IMR-90 (cell line): ENCODE measurements at regions not wholly inside any gene's neighbourhood (a gene's known extent, or its start where the extent isn't known, plus 50 kb on each side); places are given as distances from the start of the nearest gene placed in this dataset.
"Not testable (repeated sequence)": the region's sequence is repeated elsewhere in the genome, so short reads cannot be mapped to it uniquely, and the experiment has no call there.

Experiments used
- CEBPB ChIP-seq: IDR thresholded peaks from 2 replicates; pipeline ENCODE4 v1.6.1; 2012; ENCODE audit warnings: low read depth, low read length, improper control_type of control experiment
- CHD1 ChIP-seq: IDR thresholded peaks from 2 replicates; pipeline ENCODE4 v1.6.1; 2012; ENCODE audit warnings: low read depth, low read length, improper control_type of control experiment
- MAZ ChIP-seq: IDR thresholded peaks from 2 replicates; pipeline ENCODE4 v1.6.1; 2012; ENCODE audit warnings: low read depth, mild to moderate bottlenecking, low read length, improper control_type of control experiment, moderate library complexity, borderline replicate concordance
- NFE2L2 ChIP-seq: fragments of 150-350 bp; IDR thresholded peaks from 2 replicates; pipeline ENCODE4 v1.6.1; 2016; ENCODE audit warnings: low read depth, mild to moderate bottlenecking, low read length
- POLR2A ChIP-seq: IDR thresholded peaks from 2 replicates; pipeline ENCODE4 v1.6.1; 2012; ENCODE audit warnings: mild to moderate bottlenecking, low read depth, low read length
- RFX5 ChIP-seq: IDR thresholded peaks from 2 replicates; pipeline ENCODE4 v1.8.0; 2012; ENCODE audit warnings: low read depth, mild to moderate bottlenecking, low read length, moderate library complexity
- SMC3 ChIP-seq: fragments of 150-350 bp; IDR thresholded peaks from 2 replicates; pipeline ENCODE4 v1.6.1; 2016; ENCODE audit warnings: low read depth, mild to moderate bottlenecking, antibody characterized with exemption, low read length, moderate library complexity
- TF ChIP-seq, protein P1 (sequence below): conservative IDR thresholded peaks from 2 replicates; pipeline ENCODE4 v1.5.1; 2012; ENCODE audit warnings: mild to moderate bottlenecking, low read depth, low read length, improper control_type of control experiment
- TF ChIP-seq, protein P2 (sequence below): fragments of 150-350 bp; IDR thresholded peaks from 2 replicates; pipeline ENCODE4 v1.6.1; 2017; ENCODE audit warnings: mild to moderate bottlenecking, antibody characterized with exemption, low read length, low read depth

DNA sequence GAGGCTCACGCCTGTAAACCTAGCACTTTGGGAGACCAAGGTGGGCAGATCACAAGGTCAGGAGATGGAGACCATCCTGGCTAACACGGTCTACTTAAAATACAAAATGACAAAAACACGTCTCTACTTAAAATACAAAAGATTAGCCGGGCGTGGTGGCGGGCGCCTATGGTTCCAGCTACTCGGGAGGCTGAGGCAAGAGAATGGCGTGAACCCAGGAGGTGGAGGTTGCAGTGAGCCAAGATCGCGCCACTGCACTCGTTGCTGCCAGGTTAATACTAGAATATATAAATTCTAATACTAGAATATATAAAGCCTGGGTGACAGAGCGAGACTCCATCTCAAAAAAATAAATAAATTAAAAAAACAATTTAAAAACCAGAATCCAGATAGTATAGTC, 588.7 kb upstream of the CDH7 start:
- TF ChIP-seq, protein P1, sequence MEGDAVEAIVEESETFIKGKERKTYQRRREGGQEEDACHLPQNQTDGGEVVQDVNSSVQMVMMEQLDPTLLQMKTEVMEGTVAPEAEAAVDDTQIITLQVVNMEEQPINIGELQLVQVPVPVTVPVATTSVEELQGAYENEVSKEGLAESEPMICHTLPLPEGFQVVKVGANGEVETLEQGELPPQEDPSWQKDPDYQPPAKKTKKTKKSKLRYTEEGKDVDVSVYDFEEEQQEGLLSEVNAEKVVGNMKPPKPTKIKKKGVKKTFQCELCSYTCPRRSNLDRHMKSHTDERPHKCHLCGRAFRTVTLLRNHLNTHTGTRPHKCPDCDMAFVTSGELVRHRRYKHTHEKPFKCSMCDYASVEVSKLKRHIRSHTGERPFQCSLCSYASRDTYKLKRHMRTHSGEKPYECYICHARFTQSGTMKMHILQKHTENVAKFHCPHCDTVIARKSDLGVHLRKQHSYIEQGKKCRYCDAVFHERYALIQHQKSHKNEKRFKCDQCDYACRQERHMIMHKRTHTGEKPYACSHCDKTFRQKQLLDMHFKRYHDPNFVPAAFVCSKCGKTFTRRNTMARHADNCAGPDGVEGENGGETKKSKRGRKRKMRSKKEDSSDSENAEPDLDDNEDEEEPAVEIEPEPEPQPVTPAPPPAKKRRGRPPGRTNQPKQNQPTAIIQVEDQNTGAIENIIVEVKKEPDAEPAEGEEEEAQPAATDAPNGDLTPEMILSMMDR: not testable (repeated sequence)
- not testable (repeated sequence) for TF ChIP-seq POLR2A, CHD1, SMC3, MAZ, RFX5, CEBPB, NFE2L2
- TF ChIP-seq, protein P2, sequence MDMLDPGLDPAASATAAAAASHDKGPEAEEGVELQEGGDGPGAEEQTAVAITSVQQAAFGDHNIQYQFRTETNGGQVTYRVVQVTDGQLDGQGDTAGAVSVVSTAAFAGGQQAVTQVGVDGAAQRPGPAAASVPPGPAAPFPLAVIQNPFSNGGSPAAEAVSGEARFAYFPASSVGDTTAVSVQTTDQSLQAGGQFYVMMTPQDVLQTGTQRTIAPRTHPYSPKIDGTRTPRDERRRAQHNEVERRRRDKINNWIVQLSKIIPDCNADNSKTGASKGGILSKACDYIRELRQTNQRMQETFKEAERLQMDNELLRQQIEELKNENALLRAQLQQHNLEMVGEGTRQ: not testable (repeated sequence)
